Mesendoderm (in vitro differentiated cells): ENCODE measurements at regions not wholly inside any gene's neighbourhood (a gene's known extent, or its start where the extent isn't known, plus 50 kb on each side); places are given as distances from the start of the nearest gene placed in this dataset.

Source experiments
- DNase-seq: peaks from one replicate; pipeline ENCODE4 v3.0.0; 2013
- H2AK5ac ChIP-seq: 2 replicates; pipeline ENCODE4 v1.6.1; 2013; ENCODE audit warnings: low read length, inconsistent platforms
- H2BK120ac ChIP-seq: 2 replicates; pipeline ENCODE4 v1.6.1; 2013; ENCODE audit warnings: low read depth, mild to moderate bottlenecking, low read length, moderate library complexity, mixed read lengths
- H2BK15ac ChIP-seq: replicated peaks from 2 replicates; pipeline ENCODE4 v1.6.1; 2013; ENCODE audit warnings: low read depth, mild to moderate bottlenecking, moderate library complexity
- H2BK5ac ChIP-seq: 2 replicates; pipeline ENCODE4 v1.6.1; 2013; ENCODE audit warnings: low read length, inconsistent platforms
- H3K18ac ChIP-seq: 2 replicates; pipeline ENCODE4 v1.6.1; 2013; ENCODE audit warnings: mild to moderate bottlenecking, low read length, mixed read lengths
- H3K23ac ChIP-seq: one replicate; pipeline ENCODE4 v1.6.1; 2013; ENCODE audit warnings: low read length
- H3K27ac ChIP-seq: 2 replicates; pipeline ENCODE4 v1.5.1; 2013; ENCODE audit warnings: low read depth, mild to moderate bottlenecking, inconsistent platforms, low read length, moderate library complexity
- H3K27me3 ChIP-seq: 2 replicates; pipeline ENCODE4 v1.6.1; 2013; ENCODE audit warnings: low read length, control low read depth, mild to moderate bottlenecking, inconsistent platforms; ENCODE audit not compliant: insufficient read depth, poor library complexity
- H3K36me3 ChIP-seq: 2 replicates; pipeline ENCODE4 v1.6.1; 2013; ENCODE audit warnings: low read length, inconsistent platforms; ENCODE audit not compliant: control insufficient read depth, insufficient read depth
- H3K4ac ChIP-seq: one replicate; pipeline ENCODE4 v1.6.1; 2013; ENCODE audit warnings: low read depth, mild to moderate bottlenecking, low read length, moderate library complexity
- H3K4me1 ChIP-seq: 2 replicates; pipeline ENCODE4 v1.6.1; 2013; ENCODE audit warnings: low read depth, low read length, inconsistent platforms; ENCODE audit not compliant: control insufficient read depth
- H3K4me2 ChIP-seq: 2 replicates; pipeline ENCODE4 v1.6.1; 2013; ENCODE audit warnings: low read length
- H3K4me3 ChIP-seq: 2 replicates; pipeline ENCODE4 v1.5.1; 2013; ENCODE audit warnings: mild to moderate bottlenecking, low read length
- H3K56ac ChIP-seq: one replicate; pipeline ENCODE4 v1.6.1; 2013; ENCODE audit warnings: low read length
- H3K79me1 ChIP-seq: 2 replicates; pipeline ENCODE4 v1.6.1; 2013; ENCODE audit warnings: low read length, inconsistent platforms
- H3K79me2 ChIP-seq: 2 replicates; pipeline ENCODE4 v1.6.1; 2013; ENCODE audit warnings: mild to moderate bottlenecking, low read length; ENCODE audit not compliant: control insufficient read depth, insufficient read depth
- H3K9ac ChIP-seq: 2 replicates; pipeline ENCODE4 v1.6.1; 2013; ENCODE audit warnings: low read length, inconsistent platforms
- H4K5ac ChIP-seq: one replicate; pipeline ENCODE4 v1.6.1; 2013; ENCODE audit warnings: low read length
- H4K8ac ChIP-seq: one replicate; pipeline ENCODE4 v1.6.1; 2013; ENCODE audit warnings: low read depth, mild to moderate bottlenecking, control low read depth, low read length, moderate library complexity
- WGBS: extraction: QIAGEN DNeasy Blood & Tissue Kit; methylation state at CpG from one replicate; pipeline ENCODE4 v1.1.7; 2013; ENCODE audit warnings: low lambda C conversion rate, missing lambda C conversion rate; ENCODE audit not compliant: insufficient coverage; ENCODE audit errors: extremely low coverage; 5-methylcytosine and 5-hydroxymethylcytosine counted together

- no peak overlapping the region for H3K9ac ChIP-seq
- no peak overlapping the region for H3K4me3 ChIP-seq
- H3K27ac ChIP-seq: no peak overlapping the region
- H3K36me3 ChIP-seq: no peaks in the 10 kb centered on the region
- no peaks in the 10 kb centered on the region for H3K27me3 ChIP-seq
- no peak overlapping the region for H4K8ac ChIP-seq
- no peak overlapping the region for H3K18ac ChIP-seq
- no peak overlapping the region for H2BK5ac ChIP-seq
- H3K79me2 ChIP-seq: no peaks in the 10 kb centered on the region
- DNase-seq: peak; percentile 18
- H3K79me1 ChIP-seq: no peaks in the 10 kb centered on the region
- H4K5ac ChIP-seq: no peak overlapping the region
- WGBS: no CpG with 5 or more reads among the region's 10 CpGs
- H3K4ac ChIP-seq: no peak overlapping the region
- H3K4me1 ChIP-seq: no peaks in the 10 kb centered on the region
- no peak overlapping the region for H2BK15ac ChIP-seq
- no peak overlapping the region for H3K56ac ChIP-seq
- H3K23ac ChIP-seq: no peak overlapping the region
- no peak overlapping the region for H2BK120ac ChIP-seq
- no peak overlapping the region for H2AK5ac ChIP-seq
- no peak overlapping the region for H3K4me2 ChIP-seq
Observed at GRCh38 chr16:55398762-55399161, 74.8 kb downstream of the IRX6 start.

GRCh38 chr16:55399911-55400310 lies 75.9 kb downstream of the IRX6 start:
- Histone ChIP-seq H3K4me3 (no peak overlapping the region), H3K27ac (no peak overlapping the region), H2AK5ac (no peak overlapping the region), H3K9ac (no peak overlapping the region), H3K27me3 (no peaks in the 10 kb centered on the region), H3K4me2 (no peak overlapping the region), H3K79me1 (no peaks in the 10 kb centered on the region), H3K4me1 (no peaks in the 10 kb centered on the region), H3K36me3 (no peaks in the 10 kb centered on the region), H3K79me2 (no peaks in the 10 kb centered on the region), H2BK15ac (no peak overlapping the region), H4K8ac (no peak overlapping the region), H3K23ac (no peak overlapping the region), H3K4ac (no peak overlapping the region), H2BK120ac (no peak overlapping the region), H3K56ac (no peak overlapping the region), H4K5ac (no peak overlapping the region), H2BK5ac (no peak overlapping the region), H3K18ac (no peak overlapping the region)
- no peak for DNase-seq
- no CpG with 5 or more reads among the region's 5 CpGs for WGBS

- H3K4me3 ChIP-seq: no peak overlapping the region
- no peaks in the 10 kb centered on the region for H3K36me3 ChIP-seq
- H3K27me3 ChIP-seq: no peaks in the 10 kb centered on the region
- no peak overlapping the region for H2BK120ac ChIP-seq
- H4K5ac ChIP-seq: no peak overlapping the region
- H2BK5ac ChIP-seq: no peak overlapping the region
- no peak for DNase-seq
- H2AK5ac ChIP-seq: no peak overlapping the region
- no peaks in the 10 kb centered on the region for H3K79me1 ChIP-seq
- WGBS: no CpG with 5 or more reads among the region's 3 CpGs
- no peak overlapping the region for H3K23ac ChIP-seq
- no peak overlapping the region for H3K9ac ChIP-seq
- no peak overlapping the region for H2BK15ac ChIP-seq
- no peak overlapping the region for H3K56ac ChIP-seq
- no peaks in the 10 kb centered on the region for H3K79me2 ChIP-seq
- H3K4ac ChIP-seq: no peak overlapping the region
- no peak overlapping the region for H3K4me2 ChIP-seq
- H4K8ac ChIP-seq: no peak overlapping the region
- H3K18ac ChIP-seq: no peak overlapping the region
- no peak overlapping the region for H3K27ac ChIP-seq
- H3K4me1 ChIP-seq: no peaks in the 10 kb centered on the region
Observed at GRCh38 chr16:55401046-55401445, 77.0 kb downstream of the IRX6 start.

- H3K4me3 ChIP-seq: no peak overlapping the region
- H4K5ac ChIP-seq: no peak overlapping the region
- H3K27me3 ChIP-seq: no peaks in the 10 kb centered on the region
- H4K8ac ChIP-seq: no peak overlapping the region
- H3K4me2 ChIP-seq: no peak overlapping the region
- H3K4ac ChIP-seq: no peak overlapping the region
- H3K56ac ChIP-seq: no peak overlapping the region
- H3K79me1 ChIP-seq: no peaks in the 10 kb centered on the region
- H2AK5ac ChIP-seq: no peak overlapping the region
- no peak overlapping the region for H3K9ac ChIP-seq
- H3K23ac ChIP-seq: no peak overlapping the region
- no peaks in the 10 kb centered on the region for H3K4me1 ChIP-seq
- H2BK5ac ChIP-seq: no peak overlapping the region
- H2BK120ac ChIP-seq: no peak overlapping the region
- H3K79me2 ChIP-seq: no peaks in the 10 kb centered on the region
- H2BK15ac ChIP-seq: no peak overlapping the region
- no peak overlapping the region for H3K27ac ChIP-seq
- no peaks in the 10 kb centered on the region for H3K36me3 ChIP-seq
- no CpG with 5 or more reads among the region's 1 CpG for WGBS
- H3K18ac ChIP-seq: no peak overlapping the region
- no peak for DNase-seq
Observed at GRCh38 chr16:55403464-55403863, 75.5 kb upstream of the MMP2 start.

- WGBS: no CpG with 5 or more reads among the region's 2 CpGs
- Histone ChIP-seq H3K18ac (no peak overlapping the region), H3K27me3 (no peaks in the 10 kb centered on the region), H3K4me3 (no peak overlapping the region), H3K79me1 (no peaks in the 10 kb centered on the region), H3K4me2 (no peak overlapping the region), H2BK15ac (no peak overlapping the region), H4K8ac (no peak overlapping the region), H3K27ac (no peak overlapping the region), H3K36me3 (no peaks in the 10 kb centered on the region), H2BK5ac (no peak overlapping the region), H3K4me1 (no peaks in the 10 kb centered on the region), H4K5ac (no peak overlapping the region), H3K4ac (no peak overlapping the region), H3K23ac (no peak overlapping the region), H3K79me2 (no peaks in the 10 kb centered on the region), H2AK5ac (no peak overlapping the region), H3K56ac (no peak overlapping the region), H2BK120ac (no peak overlapping the region), H3K9ac (no peak overlapping the region)
- DNase-seq: no peak
Observed at GRCh38 chr16:55406651-55407050, 72.3 kb upstream of the MMP2 start.

GRCh38 chr16:55408661-55409060 lies 70.3 kb upstream of the MMP2 start:
- Histone ChIP-seq H3K4me2 (no peak overlapping the region), H3K9ac (no peak overlapping the region), H3K27me3 (no peaks in the 10 kb centered on the region), H2BK5ac (no peak overlapping the region), H2BK15ac (no peak overlapping the region), H3K56ac (no peak overlapping the region), H3K27ac (no peak overlapping the region), H3K36me3 (no peaks in the 10 kb centered on the region), H4K8ac (no peak overlapping the region), H3K4me3 (no peak overlapping the region), H4K5ac (no peak overlapping the region), H3K79me1 (no peaks in the 10 kb centered on the region), H2BK120ac (no peak overlapping the region), H3K23ac (no peak overlapping the region), H3K79me2 (no peaks in the 10 kb centered on the region), H3K4me1 (no peaks in the 10 kb centered on the region), H3K18ac (no peak overlapping the region), H3K4ac (no peak overlapping the region), H2AK5ac (no peak overlapping the region)
- WGBS: no CpG with 5 or more reads among the region's 6 CpGs
- DNase-seq: no peak
